HG03457 (cell line): ENCODE measurements at regions not wholly inside any gene's neighbourhood (a gene's known extent, or its start where the extent isn't known, plus 50 kb on each side); places are given as distances from the start of the nearest gene placed in this dataset.
"Not testable (repeated sequence)": the region's sequence is repeated elsewhere in the genome, so short reads cannot be mapped to it uniquely, and the experiment has no call there.

Experiments
- ATAC-seq: cut with Tn5 transposase; IDR thresholded peaks from one replicate; pipeline ENCODE4 v1.9.1; 2021; ENCODE audit warnings: moderate number of reproducible peaks; ENCODE audit not compliant: unreplicated experiment

GRCh38 chr7:130845581-130846085 lies 111.6 kb upstream of the KLF14 start:
- ATAC-seq, result no peak

GRCh38 chr7:130849604-130850003 lies 115.6 kb upstream of the KLF14 start:
- no peak for ATAC-seq

GRCh38 chr7:130850956-130851355 lies 116.9 kb upstream of the KLF14 start:
- no peak for ATAC-seq

- ATAC-seq, result no peak
Observed at GRCh38 chr7:130852867-130853266, 118.9 kb upstream of the KLF14 start.

- no peak for ATAC-seq
Observed at GRCh38 chr7:130853503-130854279, 119.7 kb upstream of the KLF14 start.

GRCh38 chr7:130854481-130854880 lies 120.5 kb upstream of the KLF14 start:
- ATAC-seq, result no peak

GRCh38 chr7:130856866-130857265 lies 122.9 kb upstream of the KLF14 start:
- no peak for ATAC-seq

- ATAC-seq, result not testable (repeated sequence)
Observed at GRCh38 chr7:130860832-130861231, 126.8 kb upstream of the KLF14 start.

- ATAC-seq, result no peak
Observed at GRCh38 chr7:130865408-130866236, 131.6 kb upstream of the KLF14 start.

GRCh38 chr7:130867039-130867438 lies 133.0 kb upstream of the KLF14 start:
- ATAC-seq, result no peak

GRCh38 chr7:130867581-130868136 lies 133.7 kb upstream of the KLF14 start:
- no peak for ATAC-seq

- ATAC-seq, result no peak
Observed at GRCh38 chr7:130868139-130868538, 134.1 kb upstream of the KLF14 start.

- ATAC-seq, result no peak
Observed at GRCh38 chr7:130869918-130870317, 135.9 kb upstream of the KLF14 start.

GRCh38 chr7:130872341-130872740 lies 138.3 kb upstream of the KLF14 start:
- ATAC-seq, result no peak

GRCh38 chr7:130872756-130873448 lies 138.9 kb upstream of the KLF14 start:
- no peak for ATAC-seq

- ATAC-seq, result no peak
Observed at GRCh38 chr7:130874071-130874915, 140.3 kb upstream of the KLF14 start.

GRCh38 chr7:130875265-130875741 lies 141.3 kb upstream of the KLF14 start:
- no peak for ATAC-seq

- no peak for ATAC-seq
Observed at GRCh38 chr7:130875901-130876300, 141.9 kb upstream of the KLF14 start.

GRCh38 chr7:130877236-130877990 lies 143.4 kb upstream of the KLF14 start:
- ATAC-seq, result no peak
